GM23248 (cell line): ENCODE measurements at regions not wholly inside any gene's neighbourhood (a gene's known extent, or its start where the extent isn't known, plus 50 kb on each side); places are given as distances from the start of the nearest gene placed in this dataset.

Experiments used
- EZH2 ChIP-seq: fragments of 200-600 bp; sonication (generic); IDR thresholded peaks from 2 replicates; pipeline ENCODE4 v1.6.1; 2018; ENCODE audit warnings: antibody characterized with exemption, mild to moderate bottlenecking; ENCODE audit not compliant: insufficient read depth, poor library complexity, severe bottlenecking
- EZH2phosphoT487 ChIP-seq: fragments of 200-600 bp; sonication (generic); IDR thresholded peaks from 2 replicates; pipeline ENCODE4 v1.6.1; 2018; ENCODE audit warnings: antibody characterized with exemption, moderate library complexity, mild to moderate bottlenecking, low read depth; ENCODE audit not compliant: insufficient read depth

DNA sequence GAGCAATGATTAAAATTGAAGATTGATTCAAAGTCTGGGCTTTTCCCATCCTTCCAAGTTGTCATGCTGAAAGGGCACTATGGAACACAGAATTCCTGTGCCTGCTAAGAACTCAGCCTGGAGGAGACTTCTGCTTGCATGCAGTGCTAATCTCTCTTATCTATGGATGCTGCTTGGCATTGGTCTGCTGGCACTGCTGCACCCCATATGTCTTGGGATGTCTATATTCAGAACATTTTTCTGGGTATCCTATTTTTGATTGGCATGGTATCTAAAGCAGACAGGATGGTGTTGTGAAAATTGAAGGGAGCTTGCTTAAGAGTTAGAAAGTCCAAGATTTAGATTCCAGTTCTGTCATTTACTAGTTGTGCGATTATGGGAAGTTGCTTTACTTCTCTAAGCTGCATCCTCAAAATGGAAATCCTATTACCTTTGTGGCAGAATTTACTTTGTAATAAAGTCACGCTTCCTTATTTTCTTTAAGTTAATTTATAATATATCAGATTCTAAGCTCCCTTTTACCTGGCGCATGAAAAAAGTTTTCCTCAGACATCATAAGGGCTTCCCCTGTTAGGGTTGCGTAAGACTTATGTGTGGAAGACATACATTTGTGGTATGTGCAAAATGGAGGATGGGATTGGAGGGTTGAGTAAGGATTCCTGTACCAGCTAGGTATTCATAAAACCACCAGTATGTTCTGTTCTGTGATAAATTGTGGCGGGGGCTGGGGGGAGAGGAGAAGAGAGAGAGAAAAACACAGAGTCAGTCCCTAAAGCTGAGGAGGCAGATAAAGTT lies 254.0 kb downstream of the DMAC1 start:
- TF ChIP-seq EZH2phosphoT487: no peak
- no peak for TF ChIP-seq EZH2
